Parathyroid adenoma (tissue), 2 donors: ENCODE measurements at regions not wholly inside any gene's neighbourhood (a gene's known extent, or its start where the extent isn't known, plus 50 kb on each side); places are given as distances from the start of the nearest gene placed in this dataset.

ENCODE experiments used
- H2AFZ ChIP-seq: fragments of 300-600 bp; sonication (generic); one replicate; pipeline ENCODE4 v1.7.0; 2017; ENCODE audit warnings: antibody characterized with exemption, mild to moderate bottlenecking
- H3K27ac ChIP-seq: fragments of 300-600 bp; sonication (generic); one replicate; pipeline ENCODE4 v1.7.0; 2017
- H3K27me3 ChIP-seq: fragments of 300-600 bp; sonication (generic); one replicate; pipeline ENCODE4 v1.7.0; 2017; ENCODE audit warnings: low read length; ENCODE audit not compliant: control insufficient read depth, insufficient read depth
- H3K36me3 ChIP-seq: fragments of 300-600 bp; sonication (generic); one replicate; pipeline ENCODE4 v1.7.0; 2017; ENCODE audit warnings: low read length; ENCODE audit not compliant: control insufficient read depth, insufficient read depth
- H3K4me1 ChIP-seq: fragments of 300-600 bp; sonication (generic); one replicate; pipeline ENCODE4 v1.7.0; 2017; ENCODE audit warnings: control low read depth
- H3K4me2 ChIP-seq: fragments of 300-600 bp; sonication (generic); one replicate; pipeline ENCODE4 v1.7.0; 2017; ENCODE audit warnings: low read length
- H3K4me3 ChIP-seq: fragments of 300-600 bp; sonication (generic); one replicate; pipeline ENCODE4 v1.7.0; 2017; ENCODE audit warnings: low read depth, low read length
- H3K79me2 ChIP-seq: fragments of 300-600 bp; sonication (generic); one replicate; pipeline ENCODE4 v1.7.0; 2017; ENCODE audit warnings: control low read depth
- H3K9ac ChIP-seq: fragments of 300-600 bp; sonication (generic); one replicate; pipeline ENCODE4 v1.7.0; 2017; ENCODE audit warnings: mild to moderate bottlenecking
- H3K9me3 ChIP-seq: fragments of 300-600 bp; sonication (generic); one replicate; pipeline ENCODE4 v1.7.0; 2017; ENCODE audit warnings: low read length; ENCODE audit not compliant: control insufficient read depth
- TF ChIP-seq, protein P1 (sequence below): fragments of 300-600 bp; sonication (generic); IDR thresholded peaks from one replicate; pipeline ENCODE4 v1.7.0; 2017; ENCODE audit warnings: antibody characterized with exemption, mild to moderate bottlenecking
- donor health status: primary hyperparathyroidism.

DNA sequence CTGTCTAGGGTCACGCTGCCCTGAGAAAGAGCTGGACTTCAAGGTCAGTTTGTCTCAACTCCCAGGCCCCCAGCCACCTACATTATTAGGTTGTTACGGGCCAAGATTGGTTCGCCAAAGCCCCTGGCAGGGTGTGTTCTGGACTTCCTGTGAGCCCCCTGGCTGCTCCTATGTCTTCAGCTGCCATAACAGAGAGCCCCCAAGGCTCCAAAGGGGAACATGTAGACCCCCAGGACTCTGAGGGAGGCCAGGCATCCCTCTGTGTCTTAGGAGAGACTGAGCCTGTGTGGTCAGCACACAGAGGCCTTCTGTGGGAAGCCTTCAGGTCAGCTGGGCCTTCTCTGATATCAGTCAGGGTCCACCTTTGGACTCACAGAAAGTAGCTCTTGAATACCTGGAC is 58.3 kb downstream of the INHBB start:
- H3K79me2 ChIP-seq = no peaks in the 10 kb centered on the region
- no peak overlapping the region for H2AFZ ChIP-seq
- TF ChIP-seq, protein P1, sequence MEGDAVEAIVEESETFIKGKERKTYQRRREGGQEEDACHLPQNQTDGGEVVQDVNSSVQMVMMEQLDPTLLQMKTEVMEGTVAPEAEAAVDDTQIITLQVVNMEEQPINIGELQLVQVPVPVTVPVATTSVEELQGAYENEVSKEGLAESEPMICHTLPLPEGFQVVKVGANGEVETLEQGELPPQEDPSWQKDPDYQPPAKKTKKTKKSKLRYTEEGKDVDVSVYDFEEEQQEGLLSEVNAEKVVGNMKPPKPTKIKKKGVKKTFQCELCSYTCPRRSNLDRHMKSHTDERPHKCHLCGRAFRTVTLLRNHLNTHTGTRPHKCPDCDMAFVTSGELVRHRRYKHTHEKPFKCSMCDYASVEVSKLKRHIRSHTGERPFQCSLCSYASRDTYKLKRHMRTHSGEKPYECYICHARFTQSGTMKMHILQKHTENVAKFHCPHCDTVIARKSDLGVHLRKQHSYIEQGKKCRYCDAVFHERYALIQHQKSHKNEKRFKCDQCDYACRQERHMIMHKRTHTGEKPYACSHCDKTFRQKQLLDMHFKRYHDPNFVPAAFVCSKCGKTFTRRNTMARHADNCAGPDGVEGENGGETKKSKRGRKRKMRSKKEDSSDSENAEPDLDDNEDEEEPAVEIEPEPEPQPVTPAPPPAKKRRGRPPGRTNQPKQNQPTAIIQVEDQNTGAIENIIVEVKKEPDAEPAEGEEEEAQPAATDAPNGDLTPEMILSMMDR = no peak
- H3K4me2 ChIP-seq = no peak overlapping the region
- no peaks in the 10 kb centered on the region for H3K4me1 ChIP-seq
- no peak overlapping the region for H3K9ac ChIP-seq
- H3K27me3 ChIP-seq = no peaks in the 10 kb centered on the region
- H3K27ac ChIP-seq = no peak overlapping the region
- H3K4me3 ChIP-seq = no peak overlapping the region
- no peaks in the 10 kb centered on the region for H3K9me3 ChIP-seq
- no peaks in the 10 kb centered on the region for H3K36me3 ChIP-seq

DNA sequence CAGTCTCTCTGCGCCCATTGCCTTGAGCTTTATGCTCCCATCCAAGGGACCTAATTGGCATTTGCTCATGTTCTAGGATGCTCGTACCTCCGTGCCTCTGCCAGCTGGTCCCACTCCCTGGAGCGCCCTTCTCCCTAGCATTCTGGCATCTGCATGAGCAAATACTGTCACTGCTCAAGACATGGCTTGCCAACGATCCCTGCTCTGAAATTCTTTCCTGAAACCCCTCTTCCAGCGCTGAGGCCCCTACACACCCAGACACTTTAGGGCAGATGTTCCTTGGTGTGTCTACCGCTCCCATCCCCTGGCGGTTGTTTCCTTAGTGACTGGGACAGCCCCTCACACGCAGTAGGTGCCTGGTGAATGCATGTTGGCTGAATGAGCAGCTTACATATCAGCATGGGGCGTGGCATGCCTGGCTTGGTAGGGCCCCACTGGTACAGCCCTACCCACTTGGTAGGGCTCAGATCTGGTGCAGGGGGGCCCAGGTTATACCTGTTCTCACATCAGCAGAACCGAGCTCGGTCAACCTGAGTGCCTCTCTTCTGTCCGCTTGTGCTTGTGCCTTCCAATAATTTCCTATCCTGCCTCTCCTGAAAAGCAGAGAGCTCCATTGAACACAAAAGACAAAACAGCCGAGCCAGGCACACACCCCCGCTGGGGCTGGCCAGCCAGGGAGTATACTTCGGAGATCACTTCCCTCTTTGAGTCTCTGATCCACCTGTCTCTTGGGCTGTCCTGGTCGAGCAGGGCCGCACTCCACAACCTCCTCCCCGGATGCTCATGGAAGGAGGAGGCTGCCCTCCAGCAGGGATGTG is 59.2 kb downstream of the INHBB start:
- no peak overlapping the region for H3K27ac ChIP-seq
- H3K27me3 ChIP-seq = no peaks in the 10 kb centered on the region
- no peaks in the 10 kb centered on the region for H3K36me3 ChIP-seq
- H3K4me3 ChIP-seq = no peak overlapping the region
- H3K9me3 ChIP-seq = no peaks in the 10 kb centered on the region
- TF ChIP-seq, protein P1 = no peak
- no peak overlapping the region for H2AFZ ChIP-seq
- no peak overlapping the region for H3K4me2 ChIP-seq
- no peak overlapping the region for H3K9ac ChIP-seq
- no peaks in the 10 kb centered on the region for H3K79me2 ChIP-seq
- H3K4me1 ChIP-seq = no peaks in the 10 kb centered on the region

DNA sequence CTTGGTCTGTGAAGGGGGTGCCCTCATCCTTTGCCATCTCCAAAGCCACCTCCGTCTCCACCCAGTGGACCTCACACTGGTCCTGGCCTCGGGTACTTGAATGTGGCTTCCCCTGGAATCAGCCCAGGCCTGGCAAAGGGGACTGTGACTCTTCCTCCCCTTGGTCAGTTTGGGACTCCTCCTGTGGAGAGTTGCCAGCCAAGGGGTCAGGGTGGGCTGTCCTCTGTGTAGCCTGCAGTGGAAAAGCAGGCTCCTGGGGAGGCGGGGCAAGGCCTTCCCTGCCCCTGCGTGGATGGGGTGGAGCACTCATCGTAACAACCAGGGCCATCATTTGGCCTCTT is 59.8 kb downstream of the INHBB start:
- Histone ChIP-seq H3K79me2 (no peaks in the 10 kb centered on the region), H3K36me3 (no peaks in the 10 kb centered on the region), H3K27ac (no peak overlapping the region), H3K4me2 (no peak overlapping the region), H3K9me3 (no peaks in the 10 kb centered on the region), H3K27me3 (no peaks in the 10 kb centered on the region), H3K9ac (no peak overlapping the region), H2AFZ (no peak overlapping the region), H3K4me3 (no peak overlapping the region), H3K4me1 (no peaks in the 10 kb centered on the region)
- TF ChIP-seq, protein P1 = no peak

DNA sequence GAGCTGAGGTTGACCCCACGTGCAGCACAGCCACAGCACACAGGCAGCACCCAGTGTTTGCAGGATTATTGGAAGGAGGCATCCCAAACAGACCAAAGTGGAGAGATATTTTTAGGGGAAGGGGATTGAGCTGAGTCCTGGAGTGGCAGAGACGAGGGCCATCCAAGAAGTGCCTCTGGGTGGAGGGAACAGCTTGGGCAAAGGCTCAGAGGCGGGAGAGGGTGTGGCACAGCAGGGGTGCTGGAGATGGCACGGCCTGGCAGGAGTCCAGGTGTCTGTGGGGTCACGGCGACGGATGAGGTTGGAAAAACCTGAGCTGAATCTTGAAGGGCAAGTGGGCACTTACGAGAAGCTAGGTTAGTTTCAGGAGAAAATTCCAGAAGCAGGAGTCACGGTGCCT is 60.6 kb downstream of the INHBB start:
- Histone ChIP-seq H3K4me2 (no peak overlapping the region), H3K9ac (no peak overlapping the region), H3K36me3 (no peaks in the 10 kb centered on the region), H2AFZ (no peak overlapping the region), H3K27me3 (no peaks in the 10 kb centered on the region), H3K27ac (no peak overlapping the region), H3K9me3 (no peaks in the 10 kb centered on the region), H3K79me2 (no peaks in the 10 kb centered on the region), H3K4me3 (no peak overlapping the region), H3K4me1 (no peaks in the 10 kb centered on the region)
- TF ChIP-seq, protein P1 = no peak

DNA sequence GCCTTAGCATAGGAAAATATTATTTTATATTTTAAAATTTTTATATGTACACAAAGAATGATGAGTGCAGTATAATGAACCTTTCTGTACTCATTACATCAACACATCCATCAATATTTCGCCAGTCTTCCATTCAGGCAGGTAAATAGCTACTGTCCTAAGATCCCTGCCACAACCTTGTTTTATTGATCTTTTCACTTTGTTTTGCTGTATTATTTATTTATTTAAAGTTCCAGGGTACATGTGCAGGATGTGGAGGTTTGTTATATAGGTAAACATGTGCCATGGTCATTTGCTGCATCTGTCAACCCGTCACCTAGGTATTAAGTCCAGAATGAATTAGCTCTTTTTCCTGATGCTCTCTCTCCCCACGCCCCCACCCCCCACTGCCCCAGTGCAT is 64.6 kb downstream of the INHBB start:
- no peaks in the 10 kb centered on the region for H3K9me3 ChIP-seq
- no peaks in the 10 kb centered on the region for H3K27me3 ChIP-seq
- no peak overlapping the region for H3K9ac ChIP-seq
- TF ChIP-seq, protein P1 = no peak
- no peaks in the 10 kb centered on the region for H3K4me1 ChIP-seq
- no peaks in the 10 kb centered on the region for H3K36me3 ChIP-seq
- no peak overlapping the region for H3K27ac ChIP-seq
- H3K79me2 ChIP-seq = no peaks in the 10 kb centered on the region
- no peak overlapping the region for H3K4me2 ChIP-seq
- H2AFZ ChIP-seq = no peak overlapping the region
- no peak overlapping the region for H3K4me3 ChIP-seq
